Stimulated activated naive CD8-positive, alpha-beta T cell treated with anti-CD3 and anti-CD28 coated beads, Interleukin-15, Interleukin-2, amounts not matched to agents 100 ng/mL and 50 ng/mL, for 24 hours (primary cell): ENCODE measurements at regions not wholly inside any gene's neighbourhood (a gene's known extent, or its start where the extent isn't known, plus 50 kb on each side); places are given as distances from the start of the nearest gene placed in this dataset.

Source experiments
- H3K27ac Mint-ChIP-seq: one replicate; pipeline ENCODE4 v1.8.0; 2021; ENCODE audit warnings: mild to moderate bottlenecking, mixed read lengths
- H3K27me3 Mint-ChIP-seq: one replicate; pipeline ENCODE4 v1.8.0; 2021; ENCODE audit warnings: mixed read lengths
- H3K36me3 Mint-ChIP-seq: one replicate; pipeline ENCODE4 v1.8.0; 2021; ENCODE audit warnings: low read depth, mixed read lengths
- H3K4me1 Mint-ChIP-seq: one replicate; pipeline ENCODE4 v1.8.0; 2021; ENCODE audit warnings: low read depth, mixed read lengths
- H3K4me3 Mint-ChIP-seq: one replicate; pipeline ENCODE4 v1.8.0; 2021; ENCODE audit warnings: mild to moderate bottlenecking, mixed read lengths
- H3K9me3 Mint-ChIP-seq: one replicate; pipeline ENCODE4 v1.8.0; 2021; ENCODE audit warnings: mixed read lengths

- Mint-ChIP-seq H3K36me3 (no peaks in the 10 kb centered on the region), H3K27ac (no peak overlapping the region), H3K4me1 (no peaks in the 10 kb centered on the region), H3K9me3 (no peaks in the 10 kb centered on the region), H3K4me3 (no peak overlapping the region), H3K27me3 (no peaks in the 10 kb centered on the region)
Measured at GRCh38 chr4:31124008-31124585, 403.9 kb downstream of the PCDH7 start.

GRCh38 chr4:31125061-31125460 is 404.9 kb downstream of the PCDH7 start:
- no peaks in the 10 kb centered on the region for H3K9me3 Mint-ChIP-seq
- no peak overlapping the region for H3K4me3 Mint-ChIP-seq
- H3K36me3 Mint-ChIP-seq, result no peaks in the 10 kb centered on the region
- no peaks in the 10 kb centered on the region for H3K4me1 Mint-ChIP-seq
- no peak overlapping the region for H3K27ac Mint-ChIP-seq
- no peaks in the 10 kb centered on the region for H3K27me3 Mint-ChIP-seq

- Mint-ChIP-seq H3K36me3 (no peaks in the 10 kb centered on the region), H3K4me3 (no peak overlapping the region), H3K4me1 (no peaks in the 10 kb centered on the region), H3K27ac (no peak overlapping the region), H3K9me3 (no peaks in the 10 kb centered on the region), H3K27me3 (no peaks in the 10 kb centered on the region)
Measured at GRCh38 chr4:31125496-31125895, 405.3 kb downstream of the PCDH7 start.

- no peaks in the 10 kb centered on the region for H3K36me3 Mint-ChIP-seq
Measured at GRCh38 chr4:31126881-31127398, 406.8 kb downstream of the PCDH7 start.

GRCh38 chr4:31130930-31131329 is 410.8 kb downstream of the PCDH7 start:
- H3K27me3 Mint-ChIP-seq, result no peaks in the 10 kb centered on the region
- H3K4me1 Mint-ChIP-seq, result no peaks in the 10 kb centered on the region
- no peak overlapping the region for H3K4me3 Mint-ChIP-seq
- H3K27ac Mint-ChIP-seq, result no peak overlapping the region
- H3K36me3 Mint-ChIP-seq, result no peaks in the 10 kb centered on the region
- H3K9me3 Mint-ChIP-seq, result no peaks in the 10 kb centered on the region

More at GRCh38 chr4:31126881-31127398, 406.8 kb downstream of the PCDH7 start:
- Mint-ChIP-seq H3K27ac (no peak overlapping the region), H3K9me3 (no peaks in the 10 kb centered on the region), H3K27me3 (no peaks in the 10 kb centered on the region), H3K4me1 (no peaks in the 10 kb centered on the region), H3K4me3 (no peak overlapping the region)

GRCh38 chr4:31134720-31135119 is 414.6 kb downstream of the PCDH7 start:
- H3K27ac Mint-ChIP-seq, result no peak overlapping the region
- no peaks in the 10 kb centered on the region for H3K27me3 Mint-ChIP-seq
- H3K9me3 Mint-ChIP-seq, result peaks cover 5% of the 10 kb centered on the region
- H3K4me1 Mint-ChIP-seq, result no peaks in the 10 kb centered on the region
- H3K4me3 Mint-ChIP-seq, result no peak overlapping the region
- no peaks in the 10 kb centered on the region for H3K36me3 Mint-ChIP-seq

GRCh38 chr4:31139767-31140166 is 419.6 kb downstream of the PCDH7 start:
- Mint-ChIP-seq H3K4me3 (no peak overlapping the region), H3K9me3 (peaks cover 5% of the 10 kb centered on the region), H3K27me3 (no peaks in the 10 kb centered on the region), H3K27ac (no peak overlapping the region), H3K4me1 (no peaks in the 10 kb centered on the region), H3K36me3 (no peaks in the 10 kb centered on the region)

- H3K27me3 Mint-ChIP-seq, result no peaks in the 10 kb centered on the region
- no peaks in the 10 kb centered on the region for H3K36me3 Mint-ChIP-seq
- H3K4me1 Mint-ChIP-seq, result no peaks in the 10 kb centered on the region
- H3K9me3 Mint-ChIP-seq, result peaks cover 5% of the 10 kb centered on the region
- H3K27ac Mint-ChIP-seq, result no peak overlapping the region
- H3K4me3 Mint-ChIP-seq, result no peak overlapping the region
Measured at GRCh38 chr4:31141095-31141831, 421.1 kb downstream of the PCDH7 start.

- no peak overlapping the region for H3K27ac Mint-ChIP-seq
- H3K27me3 Mint-ChIP-seq, result no peaks in the 10 kb centered on the region
- no peak overlapping the region for H3K4me3 Mint-ChIP-seq
- H3K36me3 Mint-ChIP-seq, result no peaks in the 10 kb centered on the region
- no peaks in the 10 kb centered on the region for H3K4me1 Mint-ChIP-seq
- peaks cover 5% of the 10 kb centered on the region for H3K9me3 Mint-ChIP-seq
Measured at GRCh38 chr4:31141832-31142142, 421.6 kb downstream of the PCDH7 start.

GRCh38 chr4:31146366-31146765 is 426.2 kb downstream of the PCDH7 start:
- Mint-ChIP-seq H3K36me3 (no peaks in the 10 kb centered on the region), H3K4me3 (no peak overlapping the region), H3K9me3 (peaks cover 3% of the 10 kb centered on the region), H3K27me3 (no peaks in the 10 kb centered on the region), H3K4me1 (no peaks in the 10 kb centered on the region), H3K27ac (no peak overlapping the region)

- no peaks in the 10 kb centered on the region for H3K36me3 Mint-ChIP-seq
- H3K4me3 Mint-ChIP-seq, result no peak overlapping the region
- H3K27ac Mint-ChIP-seq, result no peak overlapping the region
- peaks cover 9% of the 10 kb centered on the region for H3K9me3 Mint-ChIP-seq
- H3K27me3 Mint-ChIP-seq, result no peaks in the 10 kb centered on the region
- no peaks in the 10 kb centered on the region for H3K4me1 Mint-ChIP-seq
Measured at GRCh38 chr4:31148990-31149389, 428.8 kb downstream of the PCDH7 start.

- Mint-ChIP-seq H3K4me1 (no peaks in the 10 kb centered on the region), H3K9me3 (peaks cover 11% of the 10 kb centered on the region), H3K36me3 (no peaks in the 10 kb centered on the region), H3K27me3 (no peaks in the 10 kb centered on the region), H3K27ac (no peak overlapping the region), H3K4me3 (no peak overlapping the region)
Measured at GRCh38 chr4:31156221-31156620, 436.1 kb downstream of the PCDH7 start.

GRCh38 chr4:31160146-31160545 is 440.0 kb downstream of the PCDH7 start:
- H3K27ac Mint-ChIP-seq, result no peak overlapping the region
- no peak overlapping the region for H3K4me3 Mint-ChIP-seq
- peaks cover 3% of the 10 kb centered on the region for H3K9me3 Mint-ChIP-seq
- H3K4me1 Mint-ChIP-seq, result no peaks in the 10 kb centered on the region
- no peaks in the 10 kb centered on the region for H3K27me3 Mint-ChIP-seq
- no peaks in the 10 kb centered on the region for H3K36me3 Mint-ChIP-seq

- Mint-ChIP-seq H3K27ac (no peak overlapping the region), H3K4me1 (no peaks in the 10 kb centered on the region), H3K9me3 (no peaks in the 10 kb centered on the region), H3K36me3 (no peaks in the 10 kb centered on the region), H3K4me3 (no peak overlapping the region), H3K27me3 (no peaks in the 10 kb centered on the region)
Measured at GRCh38 chr4:31169846-31170245, 449.7 kb downstream of the PCDH7 start.

GRCh38 chr4:31171362-31171761 is 451.2 kb downstream of the PCDH7 start:
- Mint-ChIP-seq H3K36me3 (no peaks in the 10 kb centered on the region), H3K27ac (no peak overlapping the region), H3K4me3 (no peak overlapping the region), H3K4me1 (no peaks in the 10 kb centered on the region), H3K9me3 (no peaks in the 10 kb centered on the region), H3K27me3 (no peaks in the 10 kb centered on the region)
